Upper lobe of right lung (tissue), 1 donor: ENCODE measurements at regions not wholly inside any gene's neighbourhood (a gene's known extent, or its start where the extent isn't known, plus 50 kb on each side); places are given as distances from the start of the nearest gene placed in this dataset.

Experiments used
- ATAC-seq: fragments of 200-7000 bp; cut with Tn5 transposase; one replicate; pipeline ENCODE4 v1.9.1; 2020; ENCODE audit warnings: mild to moderate bottlenecking, moderate library complexity
- DNase-seq: peaks from one replicate; pipeline ENCODE4 v3.0.0-alpha.2; 2020
- H3K27ac ChIP-seq: fragments of 200-600 bp; one replicate; pipeline ENCODE4 v1.8.0; 2022
- H3K27me3 ChIP-seq: fragments of 200-600 bp; one replicate; pipeline ENCODE4 v1.8.0; 2022; ENCODE audit warnings: mild to moderate bottlenecking
- H3K36me3 ChIP-seq: fragments of 200-600 bp; one replicate; pipeline ENCODE4 v1.8.0; 2022
- H3K4me1 ChIP-seq: fragments of 200-600 bp; one replicate; pipeline ENCODE4 v1.8.0; 2022
- H3K4me3 ChIP-seq: fragments of 200-600 bp; one replicate; pipeline ENCODE4 v1.8.0; 2022; ENCODE audit warnings: mild to moderate bottlenecking
- H3K9me3 ChIP-seq: fragments of 200-600 bp; one replicate; pipeline ENCODE4 v1.8.0; 2022
- CTCF ChIP-seq: fragments of 200-600 bp; IDR thresholded peaks from one replicate; pipeline ENCODE4 v1.8.0; 2022; ENCODE audit warnings: antibody characterized with exemption
- intact Hi-C: fragments of 100-400 bp; cut with DNase I; formaldehyde crosslinking; loops from one replicate; pipeline ENCODE4 v1.11.0; 2022
- donor health status: DM: no; HTN: yes; CAD: no; lungs with severe emphysema.

GRCh38 chr10:130689743-130690626, 553.8 kb downstream of the GLRX3 start:
- ATAC-seq (no peak), DNase-seq (no peak)
- no peaks in the 10 kb centered on the region for H3K4me1 ChIP-seq
- no peaks in the 10 kb centered on the region for H3K27me3 ChIP-seq
- H3K36me3 ChIP-seq: no peaks in the 10 kb centered on the region
- H3K4me3 ChIP-seq: no peak overlapping the region
- intact Hi-C loops: no loop called here
- H3K9me3 ChIP-seq: no peaks in the 10 kb centered on the region
- no peak overlapping the region for H3K27ac ChIP-seq
- TF ChIP-seq CTCF: no peak

- no peaks in the 10 kb centered on the region for H3K9me3 ChIP-seq
- TF ChIP-seq CTCF: no peak
- H3K36me3 ChIP-seq: no peaks in the 10 kb centered on the region
- no peaks in the 10 kb centered on the region for H3K4me1 ChIP-seq
- no peak for DNase-seq
- H3K4me3 ChIP-seq: no peak overlapping the region
- intact Hi-C loops: no loop called here
- H3K27me3 ChIP-seq: no peaks in the 10 kb centered on the region
- ATAC-seq: no peak
- no peak overlapping the region for H3K27ac ChIP-seq
Observed at GRCh38 chr10:130691776-130692175, 555.6 kb downstream of the GLRX3 start.

- H3K4me1 ChIP-seq: no peaks in the 10 kb centered on the region
- intact Hi-C loops: no loop called here
Observed at GRCh38 chr10:130696870-130697269, 560.7 kb downstream of the GLRX3 start.

GRCh38 chr10:130707389-130707979, 571.3 kb downstream of the GLRX3 start:
- DNase-seq: no peak
- Histone ChIP-seq H3K4me1 (no peaks in the 10 kb centered on the region), H3K27me3 (peaks cover 6% of the 10 kb centered on the region), H3K9me3 (no peaks in the 10 kb centered on the region), H3K36me3 (no peaks in the 10 kb centered on the region), H3K27ac (no peak overlapping the region), H3K4me3 (no peak overlapping the region)
- intact Hi-C loops: no loop called here
- TF ChIP-seq CTCF: no peak
- ATAC-seq: no peak

More at GRCh38 chr10:130696870-130697269, 560.7 kb downstream of the GLRX3 start:
- no peak for TF ChIP-seq CTCF
- no peaks in the 10 kb centered on the region for H3K27me3 ChIP-seq
- DNase-seq: no peak
- H3K36me3 ChIP-seq: no peaks in the 10 kb centered on the region
- H3K9me3 ChIP-seq: no peaks in the 10 kb centered on the region
- H3K27ac ChIP-seq: no peak overlapping the region
- no peak overlapping the region for H3K4me3 ChIP-seq
- no peak for ATAC-seq

- Histone ChIP-seq H3K9me3 (no peaks in the 10 kb centered on the region), H3K36me3 (no peaks in the 10 kb centered on the region), H3K27ac (no peak overlapping the region), H3K4me1 (no peaks in the 10 kb centered on the region), H3K4me3 (no peak overlapping the region), H3K27me3 (peaks cover 7% of the 10 kb centered on the region)
- TF ChIP-seq CTCF: no peak
- intact Hi-C loops: no loop called here
- DNase-seq: no peak
- ATAC-seq: no peak
Observed at GRCh38 chr10:130708465-130709070, 572.4 kb downstream of the GLRX3 start.
